ENCODE measurements at regions not wholly inside any gene's neighbourhood (a gene's known extent, or its start where the extent isn't known, plus 50 kb on each side); places are given as distances from the start of the nearest gene placed in this dataset.

DNA sequence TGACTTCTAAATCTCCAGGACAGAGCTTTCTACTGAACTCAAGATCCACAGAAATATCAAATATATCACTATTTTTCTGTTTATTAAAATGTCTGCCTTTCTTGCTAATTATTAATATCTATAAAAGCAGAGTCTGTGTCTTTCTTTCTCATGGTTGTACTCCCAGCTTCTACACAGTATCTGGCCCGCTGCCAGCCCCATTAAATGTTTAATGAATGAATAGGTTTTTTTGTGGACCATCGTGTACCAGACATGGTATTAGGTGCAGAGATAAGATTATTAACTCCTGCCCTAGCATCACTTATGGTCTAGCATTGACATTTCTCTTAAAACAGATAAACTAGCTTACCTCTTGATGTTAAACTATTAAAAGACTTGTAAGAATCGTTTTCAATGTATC, 111.4 kb upstream of the RBMS3 start:
- H3K4me3 Mint-ChIP-seq: no peak overlapping the region
- no peak overlapping the region for H3K4me2 ChIP-seq

GRCh38 chr3:29171043-29171990, 109.6 kb upstream of the RBMS3 start:
- Histone ChIP-seq H3K4me1 (peaks cover 15% of the 10 kb centered on the region), H3K27me3 (no peaks in the 10 kb centered on the region), H3F3A (ENCODE audit: low read depth) (peaks cover 7% of the 10 kb centered on the region), H3K9me3 (ENCODE audit: low read depth) (no peaks in the 10 kb centered on the region), H3K27ac (peak overlapping the region; percentile 43), H4K20me1 (ENCODE audit: low read depth) (no peaks in the 10 kb centered on the region), H3K4me2 (no peak overlapping the region), H3K79me2 (ENCODE audit: low read depth) (no peaks in the 10 kb centered on the region), H3K9ac (no peak overlapping the region), H3K4me3 (no peak overlapping the region), H2AFZ (replicated peaks) (no peak overlapping the region), H3K36me3 (no peaks in the 10 kb centered on the region)
- Mint-ChIP-seq H3K9me3 (peaks cover 6% of the 10 kb centered on the region), H3K27me3 (ENCODE audit: insufficient read depth, low read depth) (no peaks in the 10 kb centered on the region), H3K27ac (peak overlapping the region; percentile 73), H3K4me1 (peaks cover 9% of the 10 kb centered on the region), H3K4me3 (no peak overlapping the region), H3K36me3 (no peaks in the 10 kb centered on the region)
- DNase-seq (ENCODE audit: low spot score): peak; percentile 6
- no peak for TF ChIP-seq CTCF (IDR thresholded peaks at IDR 0.05)
- TF ChIP-seq EZH2phosphoT487 (IDR thresholded peaks at IDR 0.05): no peak
- TF ChIP-seq EZH2 (IDR thresholded peaks at IDR 0.05): no peak

More for the DNA sequence above, 111.4 kb upstream of the RBMS3 start:
- peaks cover 7% of the 10 kb centered on the region for H3F3A ChIP-seq (ENCODE audit: low read depth)
- no peaks in the 10 kb centered on the region for H3K27me3 ChIP-seq
- no peak overlapping the region for H3K4me3 ChIP-seq
- peaks cover 12% of the 10 kb centered on the region for H3K4me1 ChIP-seq
- H2AFZ ChIP-seq (replicated peaks): no peak overlapping the region
- no peaks in the 10 kb centered on the region for H3K36me3 Mint-ChIP-seq
- peaks cover 4% of the 10 kb centered on the region for H3K4me1 Mint-ChIP-seq
- H3K27ac ChIP-seq: no peak overlapping the region
- no peaks in the 10 kb centered on the region for H4K20me1 ChIP-seq (ENCODE audit: low read depth)
- H3K79me2 ChIP-seq (ENCODE audit: low read depth): no peaks in the 10 kb centered on the region
- DNase-seq (ENCODE audit: low spot score): no peak
- no peak for TF ChIP-seq EZH2phosphoT487 (IDR thresholded peaks at IDR 0.05)
- TF ChIP-seq EZH2 (IDR thresholded peaks at IDR 0.05): no peak
- TF ChIP-seq CTCF (IDR thresholded peaks at IDR 0.05): no peak
- H3K9ac ChIP-seq: no peak overlapping the region
- H3K27me3 Mint-ChIP-seq (ENCODE audit: insufficient read depth, low read depth): no peaks in the 10 kb centered on the region
- H3K9me3 Mint-ChIP-seq: peaks cover 6% of the 10 kb centered on the region
- H3K27ac Mint-ChIP-seq: no peak overlapping the region
- H3K36me3 ChIP-seq: no peaks in the 10 kb centered on the region
- no peaks in the 10 kb centered on the region for H3K9me3 ChIP-seq (ENCODE audit: low read depth)

GRCh38 chr3:29176501-29176900, 104.4 kb upstream of the RBMS3 start:
- Mint-ChIP-seq H3K27ac (peak overlapping the region; percentile 61), H3K27me3 (ENCODE audit: insufficient read depth, low read depth) (no peaks in the 10 kb centered on the region), H3K4me1 (peaks cover 16% of the 10 kb centered on the region), H3K4me3 (no peak overlapping the region), H3K36me3 (no peaks in the 10 kb centered on the region), H3K9me3 (peaks cover 6% of the 10 kb centered on the region)
- Histone ChIP-seq H3K4me3 (no peak overlapping the region), H3K27ac (no peak overlapping the region), H3K36me3 (no peaks in the 10 kb centered on the region), H3K9me3 (ENCODE audit: low read depth) (no peaks in the 10 kb centered on the region), H3K27me3 (no peaks in the 10 kb centered on the region), H2AFZ (replicated peaks) (no peak overlapping the region), H3K4me2 (peak overlapping the region; percentile 49), H3K9ac (no peak overlapping the region), H3K4me1 (peaks cover 20% of the 10 kb centered on the region), H3F3A (ENCODE audit: low read depth) (peaks cover 7% of the 10 kb centered on the region), H4K20me1 (ENCODE audit: low read depth) (no peaks in the 10 kb centered on the region), H3K79me2 (ENCODE audit: low read depth) (no peaks in the 10 kb centered on the region)
- DNase-seq (ENCODE audit: low spot score): peak; percentile 70
- TF ChIP-seq EZH2 (IDR thresholded peaks at IDR 0.05) (no peak), CTCF (IDR thresholded peaks at IDR 0.05) (no peak), EZH2phosphoT487 (IDR thresholded peaks at IDR 0.05) (no peak)
